Fibroblast of lung (primary cell): ENCODE measurements at regions not wholly inside any gene's neighbourhood (a gene's known extent, or its start where the extent isn't known, plus 50 kb on each side); places are given as distances from the start of the nearest gene placed in this dataset.

ENCODE experiments used
- DNase-seq, 2 donors: peaks; one replicate each; pipeline versions ENCODE4 v3.0.0 to v3.0.0-alpha.2; 2010; ENCODE audit warnings: low read depth in 2 of 2
- H2AFZ ChIP-seq: 2 replicates; pipeline ENCODE4 v1.5.1; 2012; ENCODE audit warnings: low read length, control low read depth, inconsistent platforms
- H3K27ac ChIP-seq: 2 replicates; pipeline ENCODE4 v1.5.1; 2011; ENCODE audit warnings: low read length, control low read depth; ENCODE audit not compliant: insufficient read depth
- H3K27me3 ChIP-seq: 2 replicates; pipeline ENCODE4 v1.5.1; 2011; ENCODE audit warnings: mild to moderate bottlenecking, low read length; ENCODE audit not compliant: control insufficient read depth, insufficient read depth
- H3K36me3 ChIP-seq: 2 replicates; pipeline ENCODE4 v1.5.1; 2011; ENCODE audit warnings: low read length; ENCODE audit not compliant: control insufficient read depth, insufficient read depth
- H3K4me1 ChIP-seq: 2 replicates; pipeline ENCODE4 v1.5.1; 2011; ENCODE audit warnings: low read length; ENCODE audit not compliant: control insufficient read depth, insufficient read depth; ENCODE audit errors: extremely low read depth
- H3K4me2 ChIP-seq: 2 replicates; pipeline ENCODE4 v1.5.1; 2011; ENCODE audit warnings: low read length, control low read depth; ENCODE audit not compliant: insufficient read depth; ENCODE audit errors: extremely low read depth
- H3K4me3 ChIP-seq, 4 experiments: fragments of 200-600 bp in 1 of 4; sonication (generic) in 1 of 4; replicated peaks in 1 of 4; 2 replicates each; pipeline ENCODE4 v1.5.1; 2011 to 2016; ENCODE audit warnings: low read length in 4 of 4, low read depth in 3 of 4, mild to moderate bottlenecking in 3 of 4, control low read depth in 2 of 4, inconsistent platforms in 1 of 4, mixed read lengths in 1 of 4; ENCODE audit not compliant: insufficient read depth in 1 of 4; ENCODE audit errors: control extremely low read depth in 1 of 4
- H3K79me2 ChIP-seq: 2 replicates; pipeline ENCODE4 v1.5.1; 2012; ENCODE audit warnings: mild to moderate bottlenecking, low read length, inconsistent platforms; ENCODE audit not compliant: control insufficient read depth, insufficient read depth
- H3K9ac ChIP-seq: 2 replicates; pipeline ENCODE4 v1.5.1; 2011; ENCODE audit warnings: mild to moderate bottlenecking, low read length, control low read depth; ENCODE audit not compliant: insufficient read depth
- H3K9me3 ChIP-seq: 2 replicates; pipeline ENCODE4 v1.5.1; 2012; ENCODE audit warnings: low read depth, low read length; ENCODE audit not compliant: control insufficient read depth, insufficient read depth
- H4K20me1 ChIP-seq: 2 replicates; pipeline ENCODE4 v1.5.1; 2011; ENCODE audit warnings: low read length; ENCODE audit not compliant: control insufficient read depth, insufficient read depth; ENCODE audit errors: extremely low read depth
- CTCF ChIP-seq, 2 donors: IDR thresholded peaks in 1 of 2; conservative IDR thresholded peaks in 1 of 2; 1 replicate in 1 of 2; 2 replicates in 1 of 2; pipeline ENCODE4 v1.5.1; 2011 to 2012; ENCODE audit warnings: low read length in 2 of 2, control low read depth in 1 of 2, inconsistent platforms in 1 of 2, low read depth in 1 of 2, mild to moderate bottlenecking in 1 of 2
- EZH2 ChIP-seq: IDR thresholded peaks from 2 replicates; pipeline ENCODE4 v1.5.1; 2012; ENCODE audit warnings: low read length, control low read depth, mild to moderate bottlenecking; ENCODE audit errors: missing control alignments

GRCh38 chr2:60175290-60175689, 378.2 kb downstream of the BCL11A start:
- DNase-seq: no peak
- H3K27me3 ChIP-seq: no peaks in the 10 kb centered on the region
- H3K9me3 ChIP-seq: no peaks in the 10 kb centered on the region
- H2AFZ ChIP-seq: no peak overlapping the region
- H3K9ac ChIP-seq: no peak overlapping the region
- TF ChIP-seq CTCF (conservative IDR thresholded peaks at IDR 0.05 in 1 of 2, IDR thresholded peaks at IDR 0.05 in 1 of 2; ENCODE audit: low read depth in 1 of 2, low read length in 2 of 2) (no peak), EZH2 (no peak)
- H3K79me2 ChIP-seq: no peaks in the 10 kb centered on the region
- H4K20me1 ChIP-seq: no peaks in the 10 kb centered on the region
- no peak overlapping the region for H3K4me2 ChIP-seq
- H3K36me3 ChIP-seq: no peaks in the 10 kb centered on the region
- H3K4me1 ChIP-seq: no peaks in the 10 kb centered on the region
- no peak overlapping the region for H3K27ac ChIP-seq
- no peak overlapping the region for H3K4me3 ChIP-seq

- TF ChIP-seq EZH2 (no peak), CTCF (conservative IDR thresholded peaks at IDR 0.05 in 1 of 2, IDR thresholded peaks at IDR 0.05 in 1 of 2; ENCODE audit: low read depth in 1 of 2, low read length in 2 of 2) (no peak)
Measured at GRCh38 chr2:60174146-60174545, 379.3 kb downstream of the BCL11A start.

GRCh38 chr2:60172801-60173200, 380.7 kb downstream of the BCL11A start:
- Histone ChIP-seq H3K79me2 (no peaks in the 10 kb centered on the region), H3K4me2 (no peak overlapping the region), H3K4me1 (no peaks in the 10 kb centered on the region), H3K9ac (no peak overlapping the region), H3K27ac (no peak overlapping the region), H2AFZ (no peak overlapping the region), H3K9me3 (no peaks in the 10 kb centered on the region), H4K20me1 (no peaks in the 10 kb centered on the region), H3K36me3 (no peaks in the 10 kb centered on the region), H3K27me3 (no peaks in the 10 kb centered on the region), H3K4me3 (no peak overlapping the region)
- no peak for DNase-seq
- TF ChIP-seq EZH2 (no peak), CTCF (conservative IDR thresholded peaks at IDR 0.05 in 1 of 2, IDR thresholded peaks at IDR 0.05 in 1 of 2; ENCODE audit: low read depth in 1 of 2, low read length in 2 of 2) (no peak)

More at GRCh38 chr2:60174146-60174545, 379.3 kb downstream of the BCL11A start:
- Histone ChIP-seq H3K9me3 (no peaks in the 10 kb centered on the region), H4K20me1 (no peaks in the 10 kb centered on the region), H3K4me3 (no peak overlapping the region), H3K79me2 (no peaks in the 10 kb centered on the region), H3K9ac (no peak overlapping the region), H3K36me3 (no peaks in the 10 kb centered on the region), H3K4me1 (no peaks in the 10 kb centered on the region), H3K27me3 (no peaks in the 10 kb centered on the region), H3K4me2 (no peak overlapping the region), H3K27ac (no peak overlapping the region), H2AFZ (no peak overlapping the region)
- no peak for DNase-seq
